SK-MEL-5 (cell line): ENCODE measurements at regions not wholly inside any gene's neighbourhood (a gene's known extent, or its start where the extent isn't known, plus 50 kb on each side); places are given as distances from the start of the nearest gene placed in this dataset.
A peak's percentile ranks its signal among the peaks of the same experiment; 100 is the strongest.

ENCODE experiments used
- DNase-seq: peaks from one replicate; pipeline ENCODE4 v3.0.0-alpha.2; 2016; ENCODE audit warnings: low read depth, low spot score
- in situ Hi-C: cut with HindIII; loops from 2 replicates; pipeline ENCODE4 v1.10.0; 2016; ENCODE audit warnings: low sequenced_read_pairs, high pct_unique_total_duplicates, low pct_unique_long_range_greater_than_20kb

DNA sequence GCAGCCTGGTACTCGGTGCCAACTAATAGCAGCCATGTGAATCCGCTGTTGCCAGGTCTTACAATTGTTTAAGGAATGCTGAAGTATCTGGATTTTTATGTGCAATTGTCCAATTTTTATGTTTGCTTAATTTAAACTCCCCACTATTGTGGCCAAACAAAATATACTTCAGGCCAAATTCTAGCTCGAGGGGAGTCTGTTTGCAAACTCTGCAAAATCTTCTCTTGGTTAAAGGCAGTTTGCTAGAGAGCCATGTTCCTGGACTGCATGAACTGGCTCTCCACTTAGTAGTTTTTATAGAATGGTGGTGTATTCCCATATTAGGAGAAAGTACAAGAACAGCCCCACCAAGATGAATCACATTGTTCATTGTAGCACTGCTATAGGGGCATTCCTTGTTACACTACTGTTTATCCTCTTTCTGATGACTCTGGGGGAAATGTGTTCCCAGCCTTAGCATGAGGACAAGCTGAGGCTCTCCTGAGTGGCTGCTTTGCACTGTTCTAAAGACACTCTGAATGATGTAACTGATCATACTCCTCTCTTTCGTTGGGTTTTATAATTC lies 178.0 kb upstream of the GLI3 start:
- no peak for DNase-seq
- in situ Hi-C loops = no loop called here

DNA sequence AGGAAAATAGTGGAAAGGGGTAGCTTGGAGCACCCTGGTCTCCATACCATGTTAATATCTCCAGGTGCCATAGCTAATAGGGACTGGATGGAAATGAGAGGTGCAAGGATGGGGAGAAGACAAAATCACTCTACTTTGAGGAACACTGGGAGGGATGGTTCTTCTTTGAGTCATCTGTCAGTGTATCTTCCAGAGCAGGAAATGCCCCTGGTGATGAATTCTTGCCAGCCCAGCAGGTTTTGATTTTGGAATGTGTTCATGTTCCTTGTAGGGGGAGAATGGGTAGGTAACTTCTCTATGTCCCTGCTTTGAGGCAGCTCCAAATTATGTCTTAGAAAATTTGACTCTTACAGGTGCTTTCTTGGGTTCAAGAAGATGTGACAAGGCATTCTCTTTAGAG lies 177.0 kb upstream of the GLI3 start:
- in situ Hi-C loops = no loop called here
- no peak for DNase-seq

DNA sequence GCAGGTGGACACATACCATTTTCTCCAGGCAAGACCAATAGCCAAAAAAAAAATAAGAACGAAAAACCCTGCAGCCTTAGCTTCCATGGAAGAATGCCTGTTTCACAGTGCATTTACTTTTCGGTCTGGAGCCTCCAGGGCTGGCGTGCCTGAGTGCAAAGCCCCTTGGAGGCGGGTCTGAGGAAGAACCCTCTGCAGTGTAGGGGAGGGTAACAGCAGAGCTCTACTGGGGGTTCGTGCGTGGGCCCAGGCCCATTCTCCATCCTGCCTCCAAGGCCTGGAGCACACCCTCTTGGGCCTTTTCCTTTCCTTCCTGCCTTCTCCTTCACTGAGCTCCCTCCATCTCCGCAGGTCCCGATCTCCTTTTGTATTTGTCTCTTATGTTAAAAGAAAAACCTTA lies 172.3 kb upstream of the GLI3 start:
- in situ Hi-C loops = no loop called here
- DNase-seq = no peak

DNA sequence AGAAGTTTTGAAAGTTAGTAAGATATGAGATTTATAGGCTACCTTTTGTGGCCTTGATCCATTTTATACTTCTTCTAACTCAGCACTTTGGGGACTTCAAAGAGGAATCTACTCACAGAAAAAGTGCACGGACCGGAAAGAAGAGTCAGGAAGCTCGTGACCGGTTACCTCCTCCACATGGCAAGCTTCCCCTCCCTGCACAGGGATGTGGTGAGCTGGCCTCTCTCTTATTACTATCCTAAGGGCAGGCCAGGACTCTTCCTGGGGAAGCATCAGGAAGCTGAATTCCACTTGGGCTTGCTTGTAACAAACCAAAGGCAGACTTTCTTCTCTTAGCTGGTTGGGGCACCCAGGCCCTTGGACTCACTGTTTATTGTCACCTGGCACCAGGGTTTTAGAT lies 170.8 kb upstream of the GLI3 start:
- DNase-seq = peak; percentile 49
- in situ Hi-C loops = no loop called here

DNA sequence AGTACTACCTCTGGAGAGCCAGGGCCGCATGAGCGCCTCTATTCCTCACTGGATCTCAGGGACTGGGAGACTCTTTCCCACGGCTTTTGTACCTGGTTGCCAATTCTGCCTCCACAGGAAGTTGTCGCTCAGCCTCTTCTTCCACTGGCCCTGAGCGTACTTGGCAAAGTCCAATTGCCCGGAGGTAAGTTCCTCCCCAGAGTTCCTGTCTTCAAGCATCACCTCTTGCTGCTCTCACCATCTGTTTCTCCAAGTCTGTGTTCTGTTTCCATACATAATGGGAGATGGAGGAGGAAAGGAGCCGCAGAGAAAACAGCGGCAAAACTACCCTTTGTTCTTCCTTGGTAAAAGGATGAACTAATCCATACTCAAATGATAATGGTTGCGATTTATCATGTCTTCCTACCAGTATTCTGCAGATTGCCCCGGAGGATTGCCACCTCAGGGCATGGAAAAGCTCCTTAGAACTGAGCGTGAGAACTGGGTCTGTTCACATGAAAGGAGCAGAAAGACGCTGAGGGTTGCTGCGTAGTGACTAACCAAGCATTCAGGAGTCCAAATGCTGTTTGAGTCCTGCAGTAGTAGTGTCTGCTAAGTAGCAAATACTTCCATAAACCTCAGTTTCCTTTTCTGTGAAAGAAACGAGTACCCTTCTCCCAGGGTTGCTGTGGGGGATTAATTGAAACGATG lies 170.2 kb upstream of the GLI3 start:
- DNase-seq = no peak
- in situ Hi-C loops = no loop called here

DNA sequence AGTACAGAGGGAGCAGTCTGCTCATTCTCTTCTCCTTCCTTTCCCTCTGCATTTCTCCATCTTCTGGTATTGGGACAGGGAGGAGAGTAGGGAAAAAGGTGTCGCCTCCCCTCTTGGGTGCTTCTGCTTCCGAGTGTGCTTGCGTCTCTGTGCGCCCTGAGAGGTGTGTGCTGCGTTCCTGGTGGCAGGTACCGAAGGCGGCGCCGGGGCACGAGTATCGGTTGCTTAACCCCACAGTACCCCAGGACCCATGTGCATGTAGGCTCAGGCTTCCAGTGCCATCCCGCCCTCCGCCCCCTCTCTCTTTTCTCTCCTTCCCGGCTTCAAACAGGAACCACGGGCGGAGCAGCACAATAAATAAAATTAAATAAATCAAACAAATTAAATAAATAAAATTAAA lies 169.3 kb upstream of the GLI3 start:
- in situ Hi-C loops = no loop called here
- no peak for DNase-seq

DNA sequence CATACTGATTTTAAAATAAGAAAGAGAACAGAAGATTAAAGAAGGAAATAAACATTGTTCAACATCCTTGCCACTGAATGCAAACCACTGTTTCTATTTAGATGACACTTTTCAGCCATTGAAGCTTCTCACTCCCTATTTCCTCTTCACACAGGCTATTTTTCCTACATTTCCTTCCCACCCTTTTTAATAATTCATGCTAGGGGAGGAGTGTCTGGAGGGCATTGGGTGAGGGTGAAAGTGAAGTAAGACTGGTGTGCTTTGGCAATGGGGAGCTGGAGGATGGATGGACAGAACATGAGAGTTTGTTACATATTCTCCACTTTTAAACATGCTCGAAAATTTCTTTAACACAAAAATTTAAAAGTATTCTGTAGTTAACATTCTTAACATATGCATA lies 168.8 kb upstream of the GLI3 start:
- no peak for DNase-seq
- in situ Hi-C loops = no loop called here

DNA sequence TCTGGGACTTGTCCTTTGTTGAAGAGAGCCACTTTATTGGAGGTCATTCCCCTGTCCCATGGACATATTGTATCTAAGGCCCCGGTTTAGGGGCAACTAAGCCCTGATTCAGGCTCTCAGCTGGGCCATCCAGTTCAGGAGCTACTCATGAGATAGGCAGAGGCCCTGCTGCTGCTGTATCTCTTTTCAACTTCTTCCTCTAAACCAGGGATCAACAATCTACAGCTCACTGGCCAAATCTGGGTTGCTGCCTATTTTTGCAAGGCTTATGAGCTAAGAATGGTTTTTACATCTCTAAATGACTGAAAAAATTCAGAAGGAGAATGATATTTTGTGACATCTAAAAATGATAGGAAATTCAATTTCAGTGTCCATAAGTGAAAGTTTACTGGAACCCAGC lies 166.8 kb upstream of the GLI3 start:
- in situ Hi-C loops = no loop called here
- DNase-seq = no peak

DNA sequence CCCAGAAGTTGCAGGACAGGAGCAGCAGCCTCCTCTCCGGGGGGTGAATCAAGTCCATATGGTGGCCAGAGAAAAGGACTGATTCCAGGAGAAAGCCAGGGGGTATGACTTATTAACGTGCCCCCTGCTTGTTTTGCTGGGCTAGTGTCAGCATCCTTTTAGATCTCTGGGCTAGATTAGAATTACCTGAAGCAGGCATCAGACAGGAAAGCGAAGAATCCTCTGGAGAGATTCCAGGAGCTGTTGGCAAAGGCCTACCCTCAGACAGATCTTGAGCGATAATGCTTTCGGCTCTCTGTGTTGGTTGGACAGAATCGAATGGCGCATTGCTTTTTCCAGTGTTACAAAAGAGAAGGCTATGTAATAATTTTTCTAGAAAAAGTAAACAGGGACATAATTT lies 164.0 kb upstream of the GLI3 start:
- no peak for DNase-seq
- in situ Hi-C loops = no loop called here

DNA sequence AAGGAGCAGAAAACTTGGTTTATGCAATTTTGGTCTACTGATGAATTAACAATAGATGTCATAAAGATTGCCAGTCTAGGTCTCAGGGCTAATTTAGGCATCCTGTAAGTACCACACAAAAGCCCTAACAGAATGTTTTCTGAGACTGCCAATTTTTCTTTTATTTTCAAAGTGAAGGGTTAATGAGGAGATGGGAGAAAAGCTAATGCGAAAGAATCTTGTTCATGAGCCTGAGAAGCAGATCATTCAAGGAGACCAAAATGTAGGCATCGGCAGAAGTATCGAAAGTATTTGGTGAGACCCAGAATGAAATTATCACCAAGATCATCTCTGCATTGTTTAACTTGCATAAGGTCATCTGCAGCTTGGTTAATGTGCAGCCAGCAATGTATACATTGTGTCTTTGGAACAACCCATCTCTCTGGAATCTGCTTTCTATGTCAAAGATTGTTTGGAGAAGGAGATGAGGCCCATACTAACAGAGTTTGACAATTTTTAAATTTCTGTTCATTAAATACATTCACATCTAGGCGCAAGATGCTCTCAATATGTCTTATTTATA lies 163.3 kb upstream of the GLI3 start:
- no peak for DNase-seq
- in situ Hi-C loops = no loop called here

DNA sequence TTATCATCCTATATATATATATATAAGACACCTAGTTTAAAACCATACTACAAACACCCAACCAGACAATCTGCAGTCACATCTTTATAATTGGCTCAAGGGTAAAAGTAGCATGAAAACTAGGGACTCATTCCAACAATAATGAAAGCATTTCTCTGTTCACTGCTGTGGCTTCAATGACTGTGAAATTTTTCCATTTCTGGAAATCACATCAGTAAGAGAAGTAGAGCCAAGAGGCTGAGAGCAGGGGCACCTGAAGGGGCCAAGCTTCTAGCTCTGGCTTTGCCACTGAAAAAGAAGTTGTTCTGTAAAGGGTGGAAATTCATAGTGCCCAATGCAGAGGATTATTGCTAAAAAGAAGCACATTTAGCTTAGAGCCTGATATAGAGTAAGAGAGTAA lies 158.6 kb upstream of the GLI3 start:
- in situ Hi-C loops = no loop called here
- peak; percentile 45 for DNase-seq

DNA sequence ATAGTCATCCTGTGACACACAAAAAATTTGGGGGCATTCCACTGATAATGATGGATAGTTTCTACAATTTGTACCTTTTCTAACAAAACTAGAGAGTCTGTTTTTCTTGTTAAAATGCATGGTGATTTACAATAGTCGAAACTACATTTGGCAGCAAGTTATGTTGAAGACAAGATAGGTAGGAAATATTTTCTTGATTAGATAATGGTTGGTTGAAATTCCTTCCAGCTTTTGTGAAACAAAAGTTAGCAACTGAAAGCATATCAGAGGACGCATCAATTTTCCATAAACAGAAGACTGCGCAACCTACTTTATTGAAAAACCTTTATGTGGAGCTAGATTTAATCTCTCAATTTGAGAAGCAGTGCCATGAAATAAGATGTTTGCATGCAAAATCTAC lies 155.8 kb upstream of the GLI3 start:
- no peak for DNase-seq
- in situ Hi-C loops = no loop called here

DNA sequence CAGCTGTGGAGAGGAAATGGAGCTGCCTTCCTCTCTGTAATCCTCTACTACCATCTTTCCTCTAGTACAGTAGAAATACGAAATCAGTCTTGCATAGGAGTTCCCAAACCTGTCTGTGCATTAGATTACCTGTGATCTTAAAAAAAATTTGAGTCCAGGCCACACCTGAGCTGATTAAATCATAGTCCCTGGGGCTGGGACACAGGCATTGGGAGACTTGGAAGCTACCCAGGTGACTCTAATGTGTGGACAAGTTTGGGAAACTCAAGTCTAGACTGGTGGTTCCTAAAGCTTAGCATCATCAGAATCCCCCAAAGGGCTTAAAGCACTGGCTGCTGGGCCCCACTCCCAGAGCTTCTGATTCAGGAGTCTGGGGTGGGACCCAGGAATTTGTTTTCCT lies 152.7 kb upstream of the GLI3 start:
- in situ Hi-C loops = loop anchor here (10.0 kb wide), 1 partner anchor 395 kb away; no protein-coding TSS in a partner anchor
- DNase-seq = no peak

DNA sequence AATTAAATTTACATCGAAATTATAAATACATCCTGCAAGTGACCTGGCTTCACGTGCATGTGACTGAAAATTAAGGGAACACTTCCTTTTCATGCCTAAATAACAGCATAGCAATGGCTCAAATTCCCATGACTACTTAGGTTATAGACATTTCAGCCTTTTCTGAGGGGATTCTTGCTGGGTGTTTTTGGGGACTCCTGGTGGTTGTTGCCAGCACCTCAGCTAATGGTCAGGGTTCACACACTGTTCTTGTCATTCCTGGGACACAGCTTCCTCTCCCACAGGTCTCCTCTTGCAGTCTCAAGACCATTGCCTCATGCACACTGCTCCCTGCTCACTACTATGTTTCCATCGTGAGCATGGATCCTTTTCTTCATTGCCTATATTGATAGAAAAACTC lies 148.9 kb upstream of the GLI3 start:
- in situ Hi-C loops = loop anchor here (10.0 kb wide), 1 partner anchor 391 kb away; no protein-coding TSS in a partner anchor
- peak; percentile 14 for DNase-seq

DNA sequence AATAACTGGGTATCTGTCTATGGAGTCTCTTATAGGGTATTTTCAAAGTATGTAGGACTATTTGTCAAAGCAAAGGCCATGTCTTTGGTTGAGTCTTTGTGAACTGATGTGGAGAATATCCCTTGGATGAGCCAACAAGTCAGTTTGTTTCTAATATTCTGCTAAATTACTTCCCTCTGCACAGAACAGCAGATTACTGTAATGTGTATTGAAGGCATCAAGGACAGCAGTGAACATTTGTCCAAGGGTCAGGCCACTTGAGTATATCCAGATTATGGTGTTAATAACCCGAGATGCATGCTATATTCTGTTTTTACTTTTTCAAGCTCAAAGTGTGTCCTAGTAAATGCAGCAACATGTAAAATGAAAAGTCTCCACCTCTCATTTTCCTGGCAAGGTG lies 144.2 kb upstream of the GLI3 start:
- in situ Hi-C loops = loop anchor here (10.0 kb wide), 1 partner anchor 386 kb away; no protein-coding TSS in a partner anchor

DNA sequence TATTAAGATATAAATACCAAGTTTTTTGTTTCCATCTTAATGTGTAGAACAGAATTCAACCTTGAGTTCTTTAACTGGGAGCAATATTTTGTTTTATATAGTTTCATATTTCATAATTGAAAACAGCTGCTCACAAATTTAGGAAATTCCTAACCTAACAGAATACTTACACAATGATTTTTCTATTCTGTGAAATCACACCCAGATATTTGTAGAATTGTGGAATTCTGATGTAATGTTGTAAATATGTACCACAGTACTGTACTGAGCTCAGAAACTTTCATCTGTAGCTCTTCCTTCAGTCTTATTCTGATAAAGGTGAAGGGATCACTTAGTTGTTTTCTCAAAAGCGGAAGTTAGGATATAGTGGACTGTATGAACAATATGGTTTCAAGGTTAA lies 143.4 kb upstream of the GLI3 start:
- DNase-seq = no peak
- in situ Hi-C loops = loop anchor here (10.0 kb wide), 1 partner anchor 386 kb away; no protein-coding TSS in a partner anchor

More for the DNA sequence above, 144.2 kb upstream of the GLI3 start:
- no peak for DNase-seq

DNA sequence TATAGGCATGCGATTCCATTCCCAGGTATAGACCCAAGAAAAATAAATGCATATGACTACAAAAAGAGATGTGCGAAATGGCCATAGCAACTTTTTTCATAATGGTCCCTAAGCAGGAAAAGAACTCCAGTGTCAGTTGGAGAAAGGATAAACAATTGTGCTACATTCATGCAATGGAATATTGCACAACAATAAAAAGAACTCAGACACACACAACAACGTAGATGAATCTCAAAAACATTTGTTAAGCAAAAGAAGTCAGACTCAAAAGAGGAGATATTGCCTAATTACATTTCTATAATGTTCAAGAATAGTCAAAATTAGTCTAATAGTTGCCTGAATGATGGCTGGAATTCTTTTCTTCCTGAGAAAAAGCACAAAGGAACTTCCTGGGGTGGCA lies 141.1 kb upstream of the GLI3 start:
- no peak for DNase-seq
- in situ Hi-C loops = no loop called here

DNA sequence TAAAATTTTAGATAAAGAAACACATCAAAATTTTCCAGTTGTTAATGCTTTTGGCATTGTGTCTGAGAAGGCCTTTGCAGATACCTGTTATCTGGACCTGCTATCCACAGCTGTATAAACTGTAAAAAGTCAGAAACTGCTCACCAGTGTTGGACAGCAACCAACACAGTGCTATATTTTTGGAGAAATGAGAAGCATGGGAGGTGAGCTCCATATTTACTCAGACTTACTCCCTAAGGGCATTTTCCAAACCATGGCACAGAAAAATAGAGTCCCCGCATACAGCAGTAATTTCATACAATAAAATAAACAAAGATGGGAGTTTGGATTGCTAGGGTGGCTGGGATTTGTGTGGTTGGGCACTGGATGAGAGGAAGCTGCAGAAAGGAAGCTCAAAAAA lies 136.3 kb upstream of the GLI3 start:
- DNase-seq = no peak
- in situ Hi-C loops = no loop called here

DNA sequence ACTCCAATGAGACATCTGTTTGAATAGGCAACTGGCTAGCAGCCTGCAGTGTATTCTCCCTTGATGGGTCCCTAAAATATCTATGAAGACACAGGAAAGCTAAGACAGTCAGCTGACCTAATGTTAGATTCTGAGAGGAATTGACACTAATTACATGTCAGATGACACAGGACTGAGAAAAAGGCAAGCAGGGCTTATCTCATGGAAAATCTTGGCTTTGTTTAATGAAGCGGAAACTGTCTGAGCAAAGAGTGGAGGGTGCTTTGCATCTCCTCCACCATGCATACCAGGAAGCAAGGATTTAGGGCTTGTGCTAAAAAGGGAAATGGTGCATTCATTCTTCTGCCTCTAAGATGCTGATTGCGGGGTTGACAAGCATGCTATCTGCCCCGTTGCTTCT lies 135.5 kb upstream of the GLI3 start:
- DNase-seq = no peak
- in situ Hi-C loops = no loop called here
